HG03159 (cell line): ENCODE measurements at regions not wholly inside any gene's neighbourhood (a gene's known extent, or its start where the extent isn't known, plus 50 kb on each side); places are given as distances from the start of the nearest gene placed in this dataset.

Experiments used
- ATAC-seq: cut with Tn5 transposase; IDR thresholded peaks from one replicate; pipeline ENCODE4 v1.9.1; 2021; ENCODE audit warnings: mild to moderate bottlenecking, moderate library complexity; ENCODE audit not compliant: unreplicated experiment

DNA sequence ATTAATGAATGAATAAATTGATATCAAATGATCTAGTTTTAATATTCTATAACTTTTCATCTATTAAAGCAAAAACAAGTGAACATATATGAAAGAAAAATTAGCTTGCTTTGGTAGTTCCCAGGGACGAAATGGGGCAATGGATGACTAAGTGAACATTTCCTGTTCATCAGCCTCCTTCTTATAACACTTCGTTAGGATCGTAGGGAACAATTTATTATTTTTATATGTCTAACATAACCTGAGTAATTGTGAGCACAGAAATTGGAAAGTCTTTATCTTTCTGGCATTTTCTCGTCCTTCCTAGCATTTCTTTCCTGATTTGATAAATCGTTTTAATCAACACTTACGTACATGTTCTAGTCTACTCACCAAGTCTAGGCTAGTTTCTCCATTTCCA lies 59.1 kb upstream of the PPP1R3C start:
- ATAC-seq, result no peak

- no peak for ATAC-seq
These were observed 58.3 kb upstream of the PPP1R3C start for GRCh38 chr10:91690996-91691676.

DNA sequence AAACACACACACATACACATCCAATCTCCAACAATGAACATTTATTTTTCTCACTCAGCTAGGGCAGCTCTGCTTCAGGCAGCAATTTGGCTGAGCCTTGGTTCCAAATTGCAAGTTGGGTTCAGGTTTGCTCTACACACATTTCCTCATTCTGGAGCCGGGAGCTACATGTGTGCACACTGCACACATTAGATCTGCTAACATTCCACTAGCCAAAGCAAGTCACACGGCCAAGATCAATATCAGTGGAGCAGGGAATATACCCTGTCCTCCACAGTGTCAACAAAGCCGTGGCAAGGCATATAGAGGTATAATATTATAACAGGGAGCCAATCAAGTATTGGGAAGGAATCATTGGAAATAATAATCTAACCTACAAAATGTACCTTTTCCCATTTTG lies 57.5 kb upstream of the PPP1R3C start:
- no peak for ATAC-seq

GRCh38 chr10:91689731-91690168 lies 56.9 kb upstream of the PPP1R3C start:
- ATAC-seq, result no peak

DNA sequence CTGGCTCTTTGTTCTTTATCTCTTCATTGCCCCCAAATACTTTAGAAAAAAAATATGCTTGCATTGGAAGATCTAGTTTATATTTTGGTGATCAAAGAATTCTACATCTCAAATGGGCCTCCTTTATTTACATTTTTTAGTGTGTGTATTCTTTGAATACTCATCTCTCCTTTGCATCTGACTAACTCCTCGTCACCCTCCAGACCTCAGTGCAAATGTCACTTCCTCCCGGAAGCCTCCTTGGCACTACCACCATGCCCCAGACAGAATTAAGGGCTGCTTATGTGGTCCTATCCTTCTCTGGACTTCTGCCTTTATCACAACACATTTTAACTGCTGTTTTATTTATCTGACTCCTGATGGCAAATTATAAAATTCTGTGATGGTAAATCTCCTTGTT lies 52.0 kb upstream of the PPP1R3C start:
- no peak for ATAC-seq

DNA sequence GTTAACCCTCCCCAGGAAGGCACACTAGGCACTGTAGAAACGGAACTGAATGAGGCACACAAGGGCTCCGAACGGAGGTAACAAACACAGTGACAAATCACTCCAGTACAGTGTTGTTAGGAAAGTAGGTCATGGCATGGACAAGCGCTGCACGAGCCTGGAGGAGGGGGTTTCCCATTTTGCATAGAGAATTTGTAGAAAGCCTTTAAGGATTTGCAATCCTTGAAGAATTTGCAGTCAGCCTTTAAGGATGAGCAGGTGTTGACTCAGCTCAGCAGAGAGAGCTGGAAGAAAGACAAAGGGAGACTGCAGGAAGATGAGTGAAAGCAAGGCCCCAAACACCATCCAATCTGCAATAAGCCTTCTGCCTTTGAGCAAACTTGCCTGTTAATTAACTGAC lies 51.1 kb upstream of the PPP1R3C start:
- ATAC-seq, result no peak

- ATAC-seq, result no peak
These were observed 50.0 kb upstream of the PPP1R3C start for GRCh38 chr10:91682912-91683311.
